H1 (cell line): ENCODE measurements at regions not wholly inside any gene's neighbourhood (a gene's known extent, or its start where the extent isn't known, plus 50 kb on each side); places are given as distances from the start of the nearest gene placed in this dataset.

ENCODE experiments used
- NRF1 ChIP-seq: IDR thresholded peaks from 2 replicates; pipeline ENCODE4 v1.6.1; 2011; ENCODE audit warnings: mild to moderate bottlenecking, low read depth, low read length, improper control_type of control experiment

DNA sequence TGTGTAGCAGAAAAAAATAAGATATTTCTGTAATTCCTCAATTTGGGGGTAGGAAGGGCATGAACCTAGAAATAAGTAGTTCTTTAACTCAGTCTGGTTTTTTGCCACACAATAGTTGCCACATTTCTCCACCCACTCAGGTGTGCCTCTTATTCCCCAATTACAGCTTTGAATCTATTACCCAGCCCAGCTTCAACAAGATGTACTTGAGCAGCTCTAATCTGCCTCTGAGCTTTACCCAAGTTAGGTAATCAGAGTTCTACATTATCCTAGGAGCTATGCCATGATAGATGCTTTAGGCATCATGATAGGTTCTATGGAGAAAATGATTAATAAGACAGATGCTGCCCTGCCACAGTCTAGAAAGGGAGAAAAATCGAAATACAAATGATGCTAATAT lies 117.4 kb upstream of the GPRIN3 start (continued):
- no peak for TF ChIP-seq NRF1
